BJ (cell line): ENCODE measurements at regions not wholly inside any gene's neighbourhood (a gene's known extent, or its start where the extent isn't known, plus 50 kb on each side); places are given as distances from the start of the nearest gene placed in this dataset.
A peak's percentile ranks its signal among the peaks of the same experiment; 100 is the strongest.

Experiments
- CTCF ChIA-PET: fragments of 350-600 bp; formaldehyde crosslinking; extraction: SDS; loops from one replicate; lab custom pipeline; 2021; ENCODE audit warnings: antibody characterized with exemption, inconsistent platforms; lab: Yijun Ruan, JAX
- POLR2A ChIA-PET: fragments of 300-600 bp; sonication (Branson Sonifier 250); formaldehyde crosslinking; extraction: SDS; loops from one replicate; lab custom pipeline; 2021; ENCODE audit warnings: antibody characterized with exemption; lab: Charles Lee
- DNase-seq: peaks from one replicate; pipeline ENCODE4 v3.0.0-alpha.2; 2011; ENCODE audit warnings: low read depth
- H3K27me3 ChIP-seq: 2 replicates; pipeline ENCODE4 v1.6.0; 2011; ENCODE audit warnings: low read length; ENCODE audit not compliant: control insufficient read depth, insufficient read depth
- H3K36me3 ChIP-seq: 2 replicates; pipeline ENCODE4 v1.5.1; 2011; ENCODE audit warnings: low read length; ENCODE audit not compliant: control insufficient read depth, insufficient read depth
- H3K4me3 ChIP-seq: 2 replicates; pipeline ENCODE4 v1.5.1; 2011; ENCODE audit warnings: low read depth, mild to moderate bottlenecking, control low read depth, low read length
- CTCF ChIP-seq: IDR thresholded peaks from 2 replicates; pipeline ENCODE4 v1.5.1; 2011; ENCODE audit warnings: low read depth, mild to moderate bottlenecking, control low read depth, inconsistent platforms, low read length, moderate library complexity; ENCODE audit not compliant: insufficient read depth

DNA sequence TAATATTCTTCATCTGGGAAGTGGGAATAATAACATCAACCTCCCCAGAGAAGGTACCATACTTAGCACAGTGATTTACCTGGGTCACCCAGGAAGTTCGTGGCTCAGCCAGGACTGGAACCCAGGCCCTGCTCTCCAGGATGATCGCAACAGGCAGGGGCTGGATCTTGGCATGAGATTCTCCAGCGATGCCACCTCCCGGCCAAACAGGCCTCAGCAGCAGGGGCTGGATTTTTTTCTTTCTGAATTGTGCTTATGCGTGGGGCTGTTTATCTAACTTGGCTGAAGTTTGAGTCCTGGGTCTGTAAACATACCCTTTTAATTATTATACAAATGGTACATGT, 129.5 kb upstream of the PTPN1 start:
- H3K27me3 ChIP-seq = no peaks in the 10 kb centered on the region; the same call in 1 of the 2 replicates
- no peak overlapping the region for H3K4me3 ChIP-seq
- DNase-seq = no peak
- TF ChIP-seq CTCF = peak; percentile 75
- ChIA-PET CTCF (interaction anchor here (0.6 to 1.2 kb wide), 3 partner anchors 14 to 190 kb away, joined by 3 to 4 read pairs (median 4); partner anchors contain the start of gene CEBPB), POLR2A (interaction anchor here (0.7 kb wide), 1 partner anchor 190 kb away, joined by 3 read pairs; the partner anchor contains the start of gene CEBPB)
- no peaks in the 10 kb centered on the region for H3K36me3 ChIP-seq

DNA sequence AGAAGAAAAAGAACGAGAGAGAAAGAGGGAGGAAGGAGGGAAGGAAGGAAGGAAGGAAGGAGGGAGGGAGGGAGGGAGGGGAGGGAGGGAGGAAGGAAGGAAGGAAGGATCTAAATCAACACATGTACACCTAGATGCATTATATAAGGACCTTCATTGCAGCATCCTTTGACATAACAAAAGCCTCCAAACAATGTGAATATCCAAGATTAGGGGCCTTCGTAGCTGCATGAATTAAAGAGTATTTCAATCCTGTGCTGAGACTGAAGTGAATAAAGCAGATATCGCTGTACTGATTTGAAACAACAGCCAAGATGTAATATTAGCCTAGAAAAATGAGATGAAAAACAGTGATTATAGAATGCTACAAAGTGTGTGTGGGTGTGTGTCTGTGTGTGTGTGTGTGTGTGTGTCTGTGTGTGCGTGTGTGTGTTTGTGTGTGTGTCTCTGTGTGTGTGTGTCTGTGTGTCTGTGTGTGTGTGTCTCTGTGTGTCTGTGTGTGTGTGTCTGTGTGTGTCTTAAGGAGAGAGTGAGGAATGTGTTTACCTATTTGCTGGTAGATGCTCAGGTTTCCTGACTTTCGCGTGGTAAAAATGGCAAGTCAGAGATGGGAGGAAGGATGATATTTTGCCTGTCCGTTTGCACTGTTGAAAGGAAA, 129.0 kb upstream of the PTPN1 start:
- no peaks in the 10 kb centered on the region for H3K36me3 ChIP-seq
- ChIA-PET CTCF (interaction anchor here (0.6 to 1.2 kb wide), 3 partner anchors 13 to 195 kb away, joined by 3 to 5 read pairs (median 4); partner anchors contain the start of gene CEBPB), POLR2A (interaction anchor here (0.7 kb wide), 1 partner anchor 191 kb away, joined by 3 read pairs; the partner anchor contains the start of gene CEBPB)
- no peaks in the 10 kb centered on the region; the same call in 1 of the 2 replicates for H3K27me3 ChIP-seq
- H3K4me3 ChIP-seq = no peak overlapping the region
- no peak for TF ChIP-seq CTCF
- no peak for DNase-seq

DNA sequence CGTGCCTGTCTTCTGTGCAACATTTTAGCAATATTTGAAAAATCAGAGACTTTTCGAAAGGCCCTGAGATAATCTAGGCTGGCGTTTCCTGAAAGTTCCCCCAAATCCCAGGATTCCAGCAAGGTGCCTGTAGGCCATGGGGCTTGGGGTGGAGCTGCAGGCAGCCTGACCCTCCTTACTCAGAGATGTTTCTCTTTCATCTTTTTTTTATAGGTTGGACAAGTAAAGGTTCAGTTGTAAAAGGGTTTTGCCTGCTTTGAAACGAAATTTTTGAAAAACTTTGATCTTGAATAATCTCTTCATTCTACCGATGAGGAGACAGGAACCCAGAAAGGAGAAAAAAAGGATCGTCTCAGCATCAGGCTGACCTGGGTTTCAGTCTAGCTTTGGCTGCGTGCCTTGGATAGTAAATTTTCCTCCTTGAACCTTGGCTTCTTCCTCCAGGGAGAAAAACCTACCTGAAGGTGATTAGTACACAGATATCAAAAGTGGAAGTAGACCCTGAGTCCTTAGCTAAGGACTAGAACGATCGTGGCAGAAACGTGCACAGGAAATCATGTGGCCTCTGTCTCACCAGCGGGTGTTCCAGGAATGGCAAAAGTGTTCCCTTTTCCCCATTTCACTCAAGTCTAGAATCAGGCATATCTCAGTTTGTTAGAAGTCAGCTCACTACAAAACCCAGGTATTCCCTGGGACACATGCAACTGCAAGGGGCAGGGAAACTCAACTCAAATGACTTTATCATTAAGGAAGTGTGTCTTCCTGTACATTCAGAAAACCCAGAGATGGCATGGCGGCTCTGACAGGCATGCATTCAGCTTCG, 128.2 kb upstream of the PTPN1 start:
- Histone ChIP-seq H3K36me3 (no peaks in the 10 kb centered on the region), H3K4me3 (no peak overlapping the region), H3K27me3 (no peaks in the 10 kb centered on the region; the same call in 1 of the 2 replicates)
- no peak for TF ChIP-seq CTCF
- no peak for DNase-seq
- CTCF ChIA-PET = interaction anchor here (1.2 to 1.4 kb wide), 2 partner anchors 82 to 196 kb away, joined by 4 to 5 read pairs; no protein-coding TSS in a partner anchor
- POLR2A ChIA-PET = no interaction called here

GRCh38 chr20:50385733-50386640, 124.2 kb upstream of the PTPN1 start:
- CTCF ChIA-PET = no interaction called here
- POLR2A ChIA-PET = no interaction called here

More at GRCh38 chr20:50385733-50386640, 124.2 kb upstream of the PTPN1 start:
- no peak overlapping the region for H3K4me3 ChIP-seq
- no peaks in the 10 kb centered on the region for H3K36me3 ChIP-seq
- H3K27me3 ChIP-seq = no peaks in the 10 kb centered on the region; the same call in 1 of the 2 replicates
- DNase-seq = no peak
- no peak for TF ChIP-seq CTCF
